H1 (cell line): ENCODE measurements at regions not wholly inside any gene's neighbourhood (a gene's known extent, or its start where the extent isn't known, plus 50 kb on each side); places are given as distances from the start of the nearest gene placed in this dataset.

Experiments used
- CTCF ChIA-PET: fragments of 300-600 bp; sonication (Branson Sonifier 250); formaldehyde crosslinking; loops from one replicate; lab custom pipeline; 2021; ENCODE audit not compliant: partially characterized antibody; lab: Charles Lee
- POLR2A ChIA-PET: fragments of 300-600 bp; sonication (Branson Sonifier 250); formaldehyde crosslinking; loops from one replicate; lab custom pipeline; 2021; ENCODE audit warnings: inconsistent platforms; ENCODE audit not compliant: partially characterized antibody; lab: Charles Lee
- DNase-seq, 2 experiments: peaks; one replicate each; pipeline versions ENCODE4 v3.0.0 to v3.0.0-alpha.2; 2010 to 2022; ENCODE audit warnings: low spot score in 2 of 2, low read depth in 1 of 2, mixed read lengths in 1 of 2
- FAIRE-seq: peaks from 2 replicates; lab custom pipeline; 2011; peaks lifted over from hg19 to GRCh38; lab: Jason Lieb, UNC
- H2AFZ ChIP-seq: 2 replicates; pipeline ENCODE4 v1.8.1; 2012; ENCODE audit warnings: low read length, inconsistent platforms
- H2AK5ac ChIP-seq: 2 replicates; pipeline ENCODE4 v1.6.1; 2013; ENCODE audit warnings: low read depth, low read length
- H2BK120ac ChIP-seq: replicated peaks from 2 replicates; pipeline ENCODE3; 2013; ENCODE audit warnings: low read depth, low read length, inconsistent platforms
- H2BK12ac ChIP-seq: 2 replicates; pipeline ENCODE4 v1.6.1; 2013; ENCODE audit warnings: low read depth, low read length
- H2BK15ac ChIP-seq: 2 replicates; pipeline ENCODE4 v1.6.1; 2013; ENCODE audit warnings: low read length
- H2BK20ac ChIP-seq: 2 replicates; pipeline ENCODE4 v1.6.1; 2013; ENCODE audit warnings: low read length
- H2BK5ac ChIP-seq: 2 replicates; pipeline ENCODE4 v1.6.1; 2013; ENCODE audit warnings: low read depth, low read length
- H3K14ac ChIP-seq: 2 replicates; pipeline ENCODE4 v1.6.1; 2013; ENCODE audit warnings: inconsistent platforms; ENCODE audit not compliant: insufficient read length
- H3K18ac ChIP-seq: 2 replicates; pipeline ENCODE4 v1.6.1; 2013; ENCODE audit warnings: low read length; ENCODE audit errors: extremely low read depth
- H3K23ac ChIP-seq: 2 replicates; pipeline ENCODE4 v1.6.1; 2013; ENCODE audit warnings: inconsistent platforms; ENCODE audit not compliant: insufficient read length
- H3K23me2 ChIP-seq: 2 replicates; pipeline ENCODE4 v1.6.1; 2013; ENCODE audit warnings: low read depth, low read length
- H3K27ac ChIP-seq: 2 replicates; pipeline ENCODE4 v1.6.1; 2011; ENCODE audit warnings: low read depth, low read length, inconsistent platforms
- H3K27me3 ChIP-seq, 4 experiments: replicated peaks in 1 of 4; 1 replicate in 1 of 4; 2 replicates in 3 of 4; pipeline versions ENCODE4 v1.6.1 to v1.8.1; 2011 to 2013; ENCODE audit warnings: low read length in 3 of 4, mild to moderate bottlenecking in 3 of 4, inconsistent platforms in 2 of 4, mixed read lengths in 2 of 4, moderate library complexity in 1 of 4; ENCODE audit not compliant: control insufficient read depth in 3 of 4, insufficient read depth in 3 of 4; ENCODE audit errors: extremely low read depth in 1 of 4
- H3K36me3 ChIP-seq, 4 experiments: 2 replicates each; pipeline versions ENCODE4 v1.6.1 to v1.8.1; 2011 to 2013; ENCODE audit warnings: mild to moderate bottlenecking in 4 of 4, low read length in 3 of 4, moderate library complexity in 2 of 4, control low read depth in 1 of 4, inconsistent platforms in 1 of 4; ENCODE audit not compliant: insufficient read depth in 4 of 4, control insufficient read depth in 2 of 4
- H3K4ac ChIP-seq: replicated peaks from 2 replicates; pipeline ENCODE3; 2013; ENCODE audit warnings: low read length, low read depth, mixed read lengths, inconsistent platforms; ENCODE audit not compliant: insufficient read length
- H3K4me1 ChIP-seq, 4 experiments: replicated peaks in 1 of 4; 1 replicate in 1 of 4; 2 replicates in 3 of 4; pipeline versions ENCODE4 v1.6.1 to v1.8.1; 2011 to 2013; ENCODE audit warnings: low read length in 3 of 4, inconsistent platforms in 2 of 4, mixed read lengths in 1 of 4; ENCODE audit not compliant: insufficient read depth in 4 of 4, control insufficient read depth in 3 of 4
- H3K4me2 ChIP-seq, 2 experiments: 2 replicates each; pipeline versions ENCODE4 v1.6.1 to v1.8.1; 2011 to 2013; ENCODE audit warnings: low read depth in 2 of 2, low read length in 2 of 2, control low read depth in 1 of 2, inconsistent platforms in 1 of 2, mild to moderate bottlenecking in 1 of 2; ENCODE audit not compliant: insufficient read depth in 1 of 2
- H3K4me3 ChIP-seq, 4 experiments: fragments of 200-600, 300-600 bp in 1 of 4; sonication (generic), shearing (Covaris generic), sonication (Bioruptor Twin) in 1 of 4; 2 replicates each; pipeline versions ENCODE4 v1.5.1 to v1.8.1; 2011 to 2016; ENCODE audit warnings: low read length in 4 of 4, low read depth in 3 of 4, control low read depth in 2 of 4, inconsistent platforms in 2 of 4, mild to moderate bottlenecking in 2 of 4, mixed read lengths in 1 of 4, moderate library complexity in 1 of 4; ENCODE audit not compliant: insufficient read depth in 2 of 4; ENCODE audit errors: extremely low read depth in 1 of 4
- H3K56ac ChIP-seq: replicated peaks from 2 replicates; pipeline ENCODE3; 2013; ENCODE audit warnings: low read depth, mild to moderate bottlenecking, mixed read lengths, low read length, inconsistent platforms; ENCODE audit not compliant: insufficient read length
- H3K79me1 ChIP-seq: 2 replicates; pipeline ENCODE4 v1.6.1; 2013; ENCODE audit warnings: low read depth, low read length, control low read depth
- H3K79me2 ChIP-seq, 2 experiments: 2 replicates each; pipeline versions ENCODE4 v1.6.1 to v1.8.1; 2012 to 2013; ENCODE audit warnings: low read length in 2 of 2, mild to moderate bottlenecking in 2 of 2, inconsistent platforms in 1 of 2; ENCODE audit not compliant: insufficient read depth in 2 of 2, control insufficient read depth in 1 of 2
- H3K9ac ChIP-seq, 4 experiments: replicated peaks in 1 of 4; 1 replicate in 1 of 4; 2 replicates in 3 of 4; pipeline versions ENCODE4 v1.6.1 to v1.8.1; 2011 to 2013; ENCODE audit warnings: low read depth in 3 of 4, low read length in 3 of 4, control low read depth in 2 of 4, mild to moderate bottlenecking in 2 of 4, moderate library complexity in 2 of 4, inconsistent platforms in 1 of 4; ENCODE audit errors: extremely low read depth in 1 of 4
- H3K9me3 ChIP-seq, 2 experiments: 2 replicates each; pipeline versions ENCODE4 v1.6.1 to v1.8.1; 2012 to 2013; ENCODE audit warnings: mild to moderate bottlenecking in 2 of 2, moderate library complexity in 2 of 2, control low read depth in 1 of 2, inconsistent platforms in 1 of 2, low read depth in 1 of 2, low read length in 1 of 2, mixed read lengths in 1 of 2; ENCODE audit not compliant: insufficient read depth in 2 of 2
- H4K20me1 ChIP-seq, 2 experiments: replicated peaks in 1 of 2; 2 replicates each; pipeline versions ENCODE3 to v1.8.1; 2011 to 2013; ENCODE audit warnings: inconsistent platforms in 2 of 2, low read length in 2 of 2, mild to moderate bottlenecking in 1 of 2; ENCODE audit not compliant: insufficient read depth in 2 of 2, control insufficient read depth in 1 of 2
- H4K5ac ChIP-seq: 2 replicates; pipeline ENCODE4 v1.6.1; 2013; ENCODE audit warnings: low read length, low read depth, mixed read lengths, inconsistent platforms; ENCODE audit not compliant: insufficient read length
- H4K8ac ChIP-seq: 2 replicates; pipeline ENCODE4 v1.8.0; 2013; ENCODE audit warnings: mild to moderate bottlenecking, moderate library complexity, low read length, inconsistent platforms; ENCODE audit not compliant: insufficient read depth; ENCODE audit errors: extremely low read depth
- H4K91ac ChIP-seq: replicated peaks from 2 replicates; pipeline ENCODE3; 2013; ENCODE audit warnings: low read length, mixed read lengths, inconsistent platforms; ENCODE audit not compliant: insufficient read length
- POU5F1 ChIP-seq: IDR thresholded peaks from 2 replicates; pipeline ENCODE4 v1.6.1; 2011; ENCODE audit warnings: low read depth, mild to moderate bottlenecking, low read length, moderate library complexity
- RXRA ChIP-seq: IDR thresholded peaks from 2 replicates; pipeline ENCODE4 v1.6.1; 2011; ENCODE audit warnings: low read depth, mild to moderate bottlenecking, low read length, moderate library complexity; ENCODE audit not compliant: insufficient read depth
- WGBS, 2 experiments: shearing (Covaris generic) in 1 of 2; methylation state at CpG; one replicate each; pipeline versions ENCODE4 v1.1.6 to v1.1.7; 2013 to 2015; ENCODE audit warnings: low lambda C conversion rate in 2 of 2, mixed read lengths in 2 of 2, inconsistent platforms in 1 of 2, low coverage in 1 of 2, missing lambda C conversion rate in 1 of 2; ENCODE audit not compliant: insufficient replicate concordance in 2 of 2, insufficient coverage in 1 of 2, insufficient read length in 1 of 2; ENCODE audit errors: extremely low coverage in 1 of 2, missing lambda C conversion rate in 1 of 2; 5-methylcytosine and 5-hydroxymethylcytosine counted together

DNA sequence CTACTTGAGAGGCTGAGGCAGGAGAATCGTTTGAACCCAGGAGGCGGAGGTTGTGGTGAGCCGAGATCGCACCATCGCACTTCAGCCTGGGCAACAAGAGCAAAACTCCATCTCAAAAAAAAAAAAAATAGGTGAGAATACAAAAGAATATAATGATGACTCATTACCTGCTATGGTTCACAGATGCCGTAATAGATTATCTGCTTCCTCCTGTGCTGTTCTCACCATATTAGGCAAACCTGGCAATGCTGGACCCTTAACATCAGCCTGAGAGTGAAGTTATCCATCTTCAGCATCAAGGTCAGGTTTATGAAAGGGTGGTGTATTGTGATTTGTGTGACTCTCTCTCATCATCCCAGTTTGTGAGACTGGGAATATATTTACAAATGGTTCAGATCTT is 271.3 kb upstream of the CPHXL start:
- H2BK12ac ChIP-seq = no peak overlapping the region
- H3K36me3 ChIP-seq = no peaks in the 10 kb centered on the region
- no peak overlapping the region for H3K27ac ChIP-seq
- no peak overlapping the region for H3K18ac ChIP-seq
- H4K5ac ChIP-seq = no peak overlapping the region
- no peaks in the 10 kb centered on the region for H3K79me1 ChIP-seq
- H3K9ac ChIP-seq = no peak overlapping the region
- no peak overlapping the region for H3K4me2 ChIP-seq
- FAIRE-seq (no peak), DNase-seq (no peak)
- no peak overlapping the region for H2BK120ac ChIP-seq
- no peak overlapping the region for H3K14ac ChIP-seq
- H3K27me3 ChIP-seq = no peaks in the 10 kb centered on the region
- WGBS, 2 experiments = 87% methylated on average over 4 of the region's 6 CpGs; no CpG with 5 or more reads in 1 of the 2 experiments
- H3K23ac ChIP-seq = no peak overlapping the region
- H3K4me3 ChIP-seq = no peak overlapping the region
- H3K79me2 ChIP-seq = no peaks in the 10 kb centered on the region
- no peak overlapping the region for H3K4ac ChIP-seq
- no peak overlapping the region for H2BK20ac ChIP-seq
- no peak overlapping the region for H2BK5ac ChIP-seq
- no peaks in the 10 kb centered on the region for H3K9me3 ChIP-seq
- H3K4me1 ChIP-seq = no peaks in the 10 kb centered on the region
- no peak overlapping the region for H2AFZ ChIP-seq
- TF ChIP-seq RXRA = no peak
- no peak for TF ChIP-seq POU5F1
- no peak overlapping the region for H2BK15ac ChIP-seq
- POLR2A ChIA-PET = no interaction called here
- CTCF ChIA-PET = no interaction called here
- no peaks in the 10 kb centered on the region for H4K20me1 ChIP-seq
- no peak overlapping the region for H2AK5ac ChIP-seq
- no peaks in the 10 kb centered on the region for H3K23me2 ChIP-seq
- no peak overlapping the region for H4K91ac ChIP-seq
- H3K56ac ChIP-seq = no peak overlapping the region
- H4K8ac ChIP-seq = no peak overlapping the region
